ENCODE measurements at regions not wholly inside any gene's neighbourhood (a gene's known extent, or its start where the extent isn't known, plus 50 kb on each side); places are given as distances from the start of the nearest gene placed in this dataset.

DNA sequence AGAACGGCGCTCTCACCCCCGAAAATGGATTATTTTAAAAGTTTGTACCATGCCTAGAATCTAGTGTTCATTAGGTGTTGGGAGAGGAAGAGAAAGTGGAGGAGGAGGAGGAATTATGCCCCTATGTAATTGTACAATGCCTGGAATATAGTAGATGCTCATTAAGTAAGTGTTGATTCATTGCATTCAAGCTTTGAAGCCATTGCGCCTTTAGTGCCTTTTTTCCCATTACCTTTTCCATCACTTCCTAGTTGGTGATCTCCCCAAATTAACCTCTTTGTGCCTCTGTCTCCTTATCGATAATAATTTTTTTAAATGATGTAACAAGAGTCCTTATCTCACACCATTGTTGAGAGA is 220.7 kb upstream of the PRICKLE2 start:
- no peaks in the 10 kb centered on the region for H3K9me3 ChIP-seq (ENCODE audit: control insufficient read depth in 1 of 2, insufficient read depth in 1 of 2, low read depth in 1 of 2, low read length in 2 of 2)
- H3K4me2 ChIP-seq (ENCODE audit: low read length) = peak overlapping the region; percentile 60
- no peak overlapping the region for H3K9ac ChIP-seq (ENCODE audit: low read length)
- no peak for ATAC-seq
- H3K27me3 ChIP-seq (ENCODE audit: insufficient read depth, low read length) = peaks cover 69% of the 10 kb centered on the region
- no peak overlapping the region for H2AFZ ChIP-seq (ENCODE audit: low read depth, low read length, poor library complexity, severe bottlenecking)
- 0 out of 4 replicates have a peak overlapping the region, but pooled peaks of 1 of the 2 experiments have one; percentile 35 for H3K4me3 ChIP-seq (replicated peaks in 1 of 2; ENCODE audit: low read depth in 1 of 2, low read length in 2 of 2)
- POLR2A ChIA-PET = no interaction called here
- H3K79me2 ChIP-seq (ENCODE audit: insufficient read depth, low read length) = no peaks in the 10 kb centered on the region
- RAD21 ChIA-PET (ENCODE audit: low non-redundant PET in 1 of 2, low total read pairs in 2 of 2, uncharacterized antibody in 2 of 2, unreplicated experiment in 2 of 2) = no interaction called here
- H3K27ac ChIP-seq (ENCODE audit: low read depth, low read length) = no peak overlapping the region
- no TSS peak for BruUV-seq (replicated peaks)
- H3K4me1 ChIP-seq (ENCODE audit: control insufficient read depth in 1 of 2, insufficient read depth in 2 of 2, low read length in 2 of 2) = peaks cover 0 to 4% of the 10 kb centered on the region in 2 experiments; a peak in 2 of 4 replicates
- intact Hi-C loops (cut with micrococcal nuclease) = no loop called here
- CTCF ChIA-PET = interaction anchor here (1.4 kb wide), 1 partner anchor 17 kb away, joined by 4 read pairs; no protein-coding TSS in a partner anchor
- no peaks in the 10 kb centered on the region for H3K9me2 ChIP-seq (ENCODE audit: insufficient read depth)
- TF ChIP-seq, protein P1, sequence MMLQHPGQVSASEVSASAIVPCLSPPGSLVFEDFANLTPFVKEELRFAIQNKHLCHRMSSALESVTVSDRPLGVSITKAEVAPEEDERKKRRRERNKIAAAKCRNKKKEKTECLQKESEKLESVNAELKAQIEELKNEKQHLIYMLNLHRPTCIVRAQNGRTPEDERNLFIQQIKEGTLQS (IDR thresholded peaks at IDR 0.05) = no peak
- TF ChIP-seq EZH2 (IDR thresholded peaks at IDR 0.05) = peak; percentile 81; the same call in 1 of the 2 replicates
- no peaks in the 10 kb centered on the region for H4K20me1 ChIP-seq (ENCODE audit: insufficient read depth)
- DNase-seq (ENCODE audit: low read depth, low spot score) = no peak
- H3K36me3 ChIP-seq (ENCODE audit: control insufficient read depth in 1 of 2, insufficient read depth in 2 of 2, low read length in 2 of 2) = no peaks in the 10 kb centered on the region

DNA sequence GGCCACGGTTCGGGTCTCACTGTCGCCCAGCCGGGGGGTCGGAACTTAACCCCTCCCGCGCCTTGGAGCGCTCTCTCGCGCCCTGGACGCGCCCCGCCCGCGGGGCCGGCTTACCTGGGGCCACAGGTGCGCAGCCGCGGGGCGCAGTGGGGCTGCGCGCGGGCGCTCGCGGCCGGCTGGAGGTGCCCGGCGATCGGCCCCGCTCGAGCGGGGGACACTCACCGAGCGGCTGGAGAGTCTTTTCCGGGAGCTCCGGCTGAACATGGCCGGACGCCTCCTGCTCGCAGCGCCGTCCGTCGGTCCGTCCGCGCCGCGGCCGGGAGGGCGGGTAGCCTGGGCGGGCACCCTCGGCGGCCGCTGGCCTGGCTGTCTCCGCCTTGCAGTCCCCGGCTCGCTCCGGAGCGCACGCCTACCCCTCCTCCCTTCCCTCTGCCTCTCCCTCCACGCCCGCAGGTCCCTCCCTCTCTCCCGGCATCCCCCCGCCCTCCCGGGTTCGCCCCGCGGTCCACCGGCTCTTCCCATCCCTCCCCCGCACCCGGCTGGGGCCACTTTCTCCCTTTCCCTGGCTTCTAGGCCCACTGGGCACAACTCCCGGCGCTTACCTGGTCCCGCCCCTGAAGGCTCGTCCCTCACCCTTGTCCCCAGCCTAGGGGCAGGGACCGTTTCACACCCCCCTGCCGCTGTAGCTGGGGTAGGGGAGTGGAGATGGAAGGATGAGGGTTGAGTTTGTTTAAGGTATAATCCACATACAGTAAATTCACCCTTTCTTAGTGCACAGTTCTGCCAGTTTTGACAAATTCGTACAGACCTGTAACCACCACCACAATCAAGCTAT is 220.1 kb upstream of the PRICKLE2 start:
- peak; percentile 81 for ATAC-seq
- intact Hi-C loops (cut with micrococcal nuclease) = no loop called here
- ChIA-PET POLR2A (no interaction called here), CTCF (no interaction called here), RAD21 (ENCODE audit: low non-redundant PET in 1 of 2, low total read pairs in 2 of 2, uncharacterized antibody in 2 of 2, unreplicated experiment in 2 of 2) (no interaction called here)
- Histone ChIP-seq H3K36me3 (ENCODE audit: control insufficient read depth in 1 of 2, insufficient read depth in 2 of 2, low read length in 2 of 2) (no peaks in the 10 kb centered on the region), H4K20me1 (ENCODE audit: insufficient read depth) (no peaks in the 10 kb centered on the region), H3K27ac (ENCODE audit: low read depth, low read length) (no peak overlapping the region), H3K4me3 (replicated peaks in 1 of 2; ENCODE audit: low read depth in 1 of 2, low read length in 2 of 2) (peak overlapping the region; percentile 16 to 35), H3K79me2 (ENCODE audit: insufficient read depth, low read length) (no peaks in the 10 kb centered on the region), H3K4me1 (ENCODE audit: control insufficient read depth in 1 of 2, insufficient read depth in 2 of 2, low read length in 2 of 2) (peaks cover 4 to 8% of the 10 kb centered on the region in 2 experiments; a peak in 3 of 4 replicates), H3K4me2 (ENCODE audit: low read length) (peak overlapping the region; percentile 60), H3K9me2 (ENCODE audit: insufficient read depth) (no peaks in the 10 kb centered on the region), H2AFZ (ENCODE audit: low read depth, low read length, poor library complexity, severe bottlenecking) (no peak overlapping the region), H3K9ac (ENCODE audit: low read length) (no peak overlapping the region), H3K9me3 (ENCODE audit: control insufficient read depth in 1 of 2, insufficient read depth in 1 of 2, low read depth in 1 of 2, low read length in 2 of 2) (no peaks in the 10 kb centered on the region), H3K27me3 (ENCODE audit: insufficient read depth, low read length) (peaks cover 69% of the 10 kb centered on the region)
- no TSS peak for BruUV-seq (replicated peaks)
- TF ChIP-seq ZNF274 (IDR thresholded peaks at IDR 0.05; ENCODE audit: low read depth, low read length) (no peak), POLR2AphosphoS5 (IDR thresholded peaks at IDR 0.05; ENCODE audit: low read depth, low read length) (no peak), SP1 (IDR thresholded peaks at IDR 0.05; ENCODE audit: low read depth) (no peak), POLR2A (IDR thresholded peaks at IDR 0.05; ENCODE audit: borderline replicate concordance, extremely low read depth, insufficient read depth, insufficient read length) (no peak), ELF1 (IDR thresholded peaks at IDR 0.05; ENCODE audit: borderline replicate concordance, low read depth) (no peak), TCF7L2 (IDR thresholded peaks at IDR 0.05; ENCODE audit: borderline replicate concordance, extremely low read depth, insufficient read depth, insufficient read length) (no peak), EGR1 (IDR thresholded peaks at IDR 0.05; ENCODE audit: low read depth) (no peak), JUND (IDR thresholded peaks at IDR 0.05) (no peak), ZFX (IDR thresholded peaks at IDR 0.05) (no peak)
- TF ChIP-seq, protein P2, sequence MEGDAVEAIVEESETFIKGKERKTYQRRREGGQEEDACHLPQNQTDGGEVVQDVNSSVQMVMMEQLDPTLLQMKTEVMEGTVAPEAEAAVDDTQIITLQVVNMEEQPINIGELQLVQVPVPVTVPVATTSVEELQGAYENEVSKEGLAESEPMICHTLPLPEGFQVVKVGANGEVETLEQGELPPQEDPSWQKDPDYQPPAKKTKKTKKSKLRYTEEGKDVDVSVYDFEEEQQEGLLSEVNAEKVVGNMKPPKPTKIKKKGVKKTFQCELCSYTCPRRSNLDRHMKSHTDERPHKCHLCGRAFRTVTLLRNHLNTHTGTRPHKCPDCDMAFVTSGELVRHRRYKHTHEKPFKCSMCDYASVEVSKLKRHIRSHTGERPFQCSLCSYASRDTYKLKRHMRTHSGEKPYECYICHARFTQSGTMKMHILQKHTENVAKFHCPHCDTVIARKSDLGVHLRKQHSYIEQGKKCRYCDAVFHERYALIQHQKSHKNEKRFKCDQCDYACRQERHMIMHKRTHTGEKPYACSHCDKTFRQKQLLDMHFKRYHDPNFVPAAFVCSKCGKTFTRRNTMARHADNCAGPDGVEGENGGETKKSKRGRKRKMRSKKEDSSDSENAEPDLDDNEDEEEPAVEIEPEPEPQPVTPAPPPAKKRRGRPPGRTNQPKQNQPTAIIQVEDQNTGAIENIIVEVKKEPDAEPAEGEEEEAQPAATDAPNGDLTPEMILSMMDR (IDR thresholded peaks at IDR 0.05 in 2 of 3, conservative IDR thresholded peaks at IDR 0.05 in 1 of 3; ENCODE audit: borderline replicate concordance in 1 of 3, insufficient read depth in 1 of 3, low read depth in 2 of 3, low read length in 2 of 3) = no peak
- TF ChIP-seq, protein P1 (IDR thresholded peaks at IDR 0.05) = no peak
- TF ChIP-seq, protein P3, sequence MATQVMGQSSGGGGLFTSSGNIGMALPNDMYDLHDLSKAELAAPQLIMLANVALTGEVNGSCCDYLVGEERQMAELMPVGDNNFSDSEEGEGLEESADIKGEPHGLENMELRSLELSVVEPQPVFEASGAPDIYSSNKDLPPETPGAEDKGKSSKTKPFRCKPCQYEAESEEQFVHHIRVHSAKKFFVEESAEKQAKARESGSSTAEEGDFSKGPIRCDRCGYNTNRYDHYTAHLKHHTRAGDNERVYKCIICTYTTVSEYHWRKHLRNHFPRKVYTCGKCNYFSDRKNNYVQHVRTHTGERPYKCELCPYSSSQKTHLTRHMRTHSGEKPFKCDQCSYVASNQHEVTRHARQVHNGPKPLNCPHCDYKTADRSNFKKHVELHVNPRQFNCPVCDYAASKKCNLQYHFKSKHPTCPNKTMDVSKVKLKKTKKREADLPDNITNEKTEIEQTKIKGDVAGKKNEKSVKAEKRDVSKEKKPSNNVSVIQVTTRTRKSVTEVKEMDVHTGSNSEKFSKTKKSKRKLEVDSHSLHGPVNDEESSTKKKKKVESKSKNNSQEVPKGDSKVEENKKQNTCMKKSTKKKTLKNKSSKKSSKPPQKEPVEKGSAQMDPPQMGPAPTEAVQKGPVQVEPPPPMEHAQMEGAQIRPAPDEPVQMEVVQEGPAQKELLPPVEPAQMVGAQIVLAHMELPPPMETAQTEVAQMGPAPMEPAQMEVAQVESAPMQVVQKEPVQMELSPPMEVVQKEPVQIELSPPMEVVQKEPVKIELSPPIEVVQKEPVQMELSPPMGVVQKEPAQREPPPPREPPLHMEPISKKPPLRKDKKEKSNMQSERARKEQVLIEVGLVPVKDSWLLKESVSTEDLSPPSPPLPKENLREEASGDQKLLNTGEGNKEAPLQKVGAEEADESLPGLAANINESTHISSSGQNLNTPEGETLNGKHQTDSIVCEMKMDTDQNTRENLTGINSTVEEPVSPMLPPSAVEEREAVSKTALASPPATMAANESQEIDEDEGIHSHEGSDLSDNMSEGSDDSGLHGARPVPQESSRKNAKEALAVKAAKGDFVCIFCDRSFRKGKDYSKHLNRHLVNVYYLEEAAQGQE (IDR thresholded peaks at IDR 0.05; ENCODE audit: low read depth) = no peak
- no peak for DNase-seq (ENCODE audit: low read depth, low spot score)
